GM19351 (cell line): ENCODE measurements at regions not wholly inside any gene's neighbourhood (a gene's known extent, or its start where the extent isn't known, plus 50 kb on each side); places are given as distances from the start of the nearest gene placed in this dataset.
"Not testable (repeated sequence)": the region's sequence is repeated elsewhere in the genome, so short reads cannot be mapped to it uniquely, and the experiment has no call there.

ENCODE experiments used
- ATAC-seq: cut with Tn5 transposase; IDR thresholded peaks from one replicate; pipeline ENCODE4 v1.9.1; 2021; ENCODE audit warnings: mild to moderate bottlenecking, moderate library complexity; ENCODE audit not compliant: unreplicated experiment

DNA sequence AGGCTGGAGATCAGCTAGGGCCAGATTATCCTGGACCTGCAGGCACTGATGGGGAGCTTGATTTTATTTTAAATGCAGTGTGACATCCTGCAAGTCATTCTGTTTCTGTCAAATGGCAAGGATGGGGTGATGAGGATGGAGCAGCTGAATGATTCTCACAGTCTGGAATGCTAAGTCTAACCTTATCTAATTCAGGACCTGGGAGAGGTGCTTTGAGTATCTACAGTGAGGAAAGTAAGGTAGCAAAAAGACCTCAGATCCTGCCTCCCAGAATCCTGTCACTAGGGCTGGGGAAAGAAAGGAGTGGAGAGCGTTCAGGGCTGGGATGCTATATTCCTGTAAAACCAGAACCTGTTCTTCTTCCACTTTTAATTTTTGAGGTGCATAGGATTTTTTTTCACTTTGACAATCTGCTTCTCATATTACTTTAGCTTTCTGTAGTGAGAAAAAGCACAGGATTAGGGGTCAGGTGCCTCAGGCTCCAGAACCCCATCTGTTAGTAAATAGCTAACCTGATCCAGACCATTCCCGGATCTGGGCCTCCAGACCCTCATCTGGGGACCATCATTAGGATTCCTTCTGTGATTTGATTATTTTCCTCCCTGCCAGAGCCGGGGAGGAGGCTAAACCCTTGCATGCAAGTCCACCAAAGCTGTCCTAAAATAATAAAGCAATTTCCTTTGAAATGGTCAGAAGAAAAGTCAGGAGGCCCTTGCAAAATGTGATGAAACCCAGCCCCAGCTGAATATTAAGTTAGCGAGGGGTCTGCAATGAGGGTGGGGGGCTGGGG, 54.7 kb downstream of the ASCL1 start:
- ATAC-seq = no peak

DNA sequence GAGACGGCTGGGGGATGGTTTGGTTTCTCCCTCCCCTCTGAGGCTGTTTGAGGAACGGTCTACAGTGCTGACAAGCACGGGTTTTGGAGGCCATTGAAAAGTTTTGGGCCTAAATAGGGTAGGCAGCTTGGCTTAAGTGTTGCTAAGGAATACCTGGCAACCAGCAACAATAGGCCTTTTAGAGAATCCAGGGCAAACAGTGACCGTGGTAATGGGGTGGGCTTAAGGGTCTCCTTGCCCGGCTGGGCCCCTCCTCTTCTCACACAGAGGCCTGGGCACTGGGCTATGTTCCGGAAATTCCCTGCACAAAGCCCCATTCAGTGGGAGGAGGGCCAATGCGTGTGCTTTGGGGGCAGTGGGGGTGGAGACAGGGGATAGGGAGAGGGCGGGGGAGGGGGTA, 55.4 kb downstream of the ASCL1 start:
- ATAC-seq = no peak

DNA sequence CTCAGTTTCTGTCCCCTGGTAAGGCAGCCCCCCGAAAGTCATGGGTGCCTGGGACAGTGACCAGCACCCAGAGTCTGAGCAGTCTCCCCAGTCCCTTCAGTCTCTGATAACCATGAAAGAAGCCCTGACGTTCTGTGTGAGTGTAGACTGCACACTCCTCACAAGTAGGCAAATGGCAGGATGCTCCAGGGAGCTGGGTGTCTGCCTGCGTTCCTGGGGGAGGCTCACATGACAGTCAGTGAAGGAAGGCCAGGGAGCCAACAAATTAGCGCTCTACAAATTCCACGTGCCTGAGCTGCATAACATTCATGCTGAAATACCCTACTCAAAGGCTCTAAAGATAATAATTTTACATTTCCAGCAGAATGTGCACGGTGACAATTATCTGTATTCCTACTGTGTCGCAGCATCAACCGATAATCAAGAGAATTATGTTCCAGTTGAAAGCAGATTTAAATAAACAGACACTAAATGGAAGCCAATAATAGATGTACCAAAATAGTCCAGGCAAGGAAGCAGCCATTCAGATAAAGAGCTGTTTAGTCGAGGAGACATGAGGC, 56.3 kb downstream of the ASCL1 start:
- no peak for ATAC-seq

DNA sequence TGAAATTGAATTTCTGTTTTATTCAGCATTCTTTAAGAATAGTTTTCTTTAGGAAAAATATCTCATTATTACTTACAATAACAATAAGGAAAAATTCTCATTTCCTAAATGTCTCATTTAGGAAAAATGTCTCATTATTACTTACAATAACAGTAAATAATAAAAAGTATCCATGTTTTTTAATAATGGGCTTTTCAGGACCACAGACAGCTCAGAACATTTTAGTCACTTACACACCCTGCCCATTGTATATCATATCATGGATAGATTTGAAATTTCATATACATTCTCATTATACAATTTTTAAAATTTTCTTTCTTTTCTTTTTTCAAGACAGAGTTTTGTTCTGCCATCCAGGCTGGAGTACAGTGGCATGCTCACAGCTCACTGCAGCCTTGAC, 58.9 kb downstream of the ASCL1 start:
- ATAC-seq = no peak

DNA sequence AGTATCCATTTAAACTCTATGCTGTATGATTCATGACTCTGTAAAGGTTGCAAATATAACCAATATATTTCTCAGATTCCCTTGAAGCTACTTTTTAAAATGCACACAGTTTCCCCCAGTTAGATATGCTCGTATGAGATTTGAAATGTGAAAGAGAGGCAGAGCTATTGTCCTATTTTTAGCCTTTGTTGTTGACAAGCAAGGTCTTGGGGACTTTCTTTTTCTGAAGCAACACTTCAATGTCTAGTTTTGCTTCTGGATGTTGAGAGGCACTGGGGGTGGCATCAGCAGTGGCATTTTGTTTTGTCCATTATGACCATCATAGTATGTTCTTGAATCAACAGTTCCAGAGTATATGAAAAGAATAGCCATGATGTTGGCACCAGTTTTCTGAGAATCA, 63.4 kb downstream of the ASCL1 start:
- no peak for ATAC-seq

DNA sequence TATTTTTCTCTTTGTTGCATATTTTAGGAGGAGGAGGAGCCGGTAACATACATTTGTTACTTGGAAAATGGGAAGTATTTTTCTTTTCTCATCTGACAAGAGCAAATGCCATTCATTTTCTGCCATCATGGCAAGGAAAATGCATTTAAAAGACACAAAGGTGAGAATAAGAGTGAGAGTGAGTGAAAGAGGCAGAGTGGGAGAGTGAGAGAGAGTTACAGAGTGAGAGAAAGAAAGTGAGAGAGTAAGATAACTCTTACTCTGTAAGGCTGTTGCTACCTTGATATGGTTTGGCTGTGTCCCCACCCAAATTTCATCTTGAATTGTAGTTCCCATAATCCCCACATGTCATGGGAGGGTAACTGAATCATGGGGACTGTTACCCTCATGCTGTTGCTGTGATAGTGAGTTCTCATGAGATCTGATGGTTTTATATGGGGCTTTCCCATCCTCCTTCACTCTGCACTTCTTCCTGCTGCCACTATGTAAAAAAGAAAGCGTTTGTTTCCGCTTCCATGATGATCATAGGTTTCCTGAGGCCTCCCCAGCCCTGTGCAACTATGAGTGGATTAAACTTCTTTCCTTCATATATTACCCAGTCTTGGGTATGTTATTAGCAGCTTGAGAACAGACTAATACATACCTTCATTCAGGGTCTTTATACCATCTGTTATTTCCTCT, 64.2 kb downstream of the ASCL1 start:
- no peak for ATAC-seq

DNA sequence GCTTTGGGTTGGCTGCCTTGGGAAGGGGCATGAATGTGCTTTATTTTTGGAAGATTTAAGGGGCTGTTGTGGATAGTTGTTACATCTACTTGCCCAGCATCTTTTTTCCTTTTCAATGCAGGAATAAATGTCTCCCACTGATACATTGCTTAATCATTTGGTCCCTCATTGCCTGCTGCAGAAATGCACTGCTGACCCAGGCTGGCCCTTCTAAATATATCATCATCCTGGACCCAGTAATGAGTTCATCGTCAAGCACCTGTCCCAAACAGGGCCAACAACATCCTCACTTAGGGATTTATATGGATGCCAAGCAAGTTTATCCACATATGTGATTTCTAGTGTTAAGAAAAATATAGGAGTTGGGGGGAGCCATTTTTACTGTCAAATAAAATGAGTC, 67.2 kb downstream of the ASCL1 start:
- ATAC-seq = no peak

GRCh38 chr12:103026643-103027042, 69.2 kb downstream of the ASCL1 start:
- not testable (repeated sequence) for ATAC-seq

DNA sequence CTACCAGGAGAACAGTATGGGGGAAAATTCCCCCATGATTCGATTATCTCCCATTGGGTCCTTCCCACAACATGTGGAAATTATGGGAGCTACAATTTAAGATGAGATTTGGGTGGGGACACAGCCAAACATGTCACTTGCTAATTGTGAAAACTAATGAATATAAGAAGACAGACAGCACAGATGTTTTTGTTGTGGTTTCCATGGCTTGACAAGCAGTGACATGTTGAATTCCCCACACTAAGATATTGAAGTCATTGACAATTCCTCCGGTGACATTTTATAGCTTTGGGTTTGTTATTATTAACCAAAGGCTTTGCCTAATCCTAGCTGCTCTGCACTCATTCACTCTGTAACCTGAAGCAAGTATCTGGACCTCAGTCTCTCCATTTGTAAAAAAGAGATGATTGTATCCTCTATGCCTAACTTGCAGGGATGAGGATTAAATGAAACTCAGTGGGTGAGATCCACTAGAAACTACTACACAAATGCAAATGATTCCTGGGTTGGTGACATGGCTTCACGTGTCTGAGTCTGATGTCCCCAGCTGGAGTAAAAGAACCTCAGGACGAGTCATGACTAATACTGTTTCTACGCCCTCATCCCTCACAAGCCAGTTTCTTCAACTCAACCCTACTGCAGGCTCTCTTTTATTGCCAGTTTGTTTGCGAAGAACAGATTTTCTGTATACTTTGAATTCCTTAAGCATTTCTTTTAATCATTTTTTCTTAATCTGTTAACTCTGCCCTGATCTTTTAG, 71.6 kb downstream of the ASCL1 start:
- ATAC-seq = no peak

GRCh38 chr12:103036581-103037214, 79.2 kb downstream of the ASCL1 start:
- peak; percentile 62 for ATAC-seq

DNA sequence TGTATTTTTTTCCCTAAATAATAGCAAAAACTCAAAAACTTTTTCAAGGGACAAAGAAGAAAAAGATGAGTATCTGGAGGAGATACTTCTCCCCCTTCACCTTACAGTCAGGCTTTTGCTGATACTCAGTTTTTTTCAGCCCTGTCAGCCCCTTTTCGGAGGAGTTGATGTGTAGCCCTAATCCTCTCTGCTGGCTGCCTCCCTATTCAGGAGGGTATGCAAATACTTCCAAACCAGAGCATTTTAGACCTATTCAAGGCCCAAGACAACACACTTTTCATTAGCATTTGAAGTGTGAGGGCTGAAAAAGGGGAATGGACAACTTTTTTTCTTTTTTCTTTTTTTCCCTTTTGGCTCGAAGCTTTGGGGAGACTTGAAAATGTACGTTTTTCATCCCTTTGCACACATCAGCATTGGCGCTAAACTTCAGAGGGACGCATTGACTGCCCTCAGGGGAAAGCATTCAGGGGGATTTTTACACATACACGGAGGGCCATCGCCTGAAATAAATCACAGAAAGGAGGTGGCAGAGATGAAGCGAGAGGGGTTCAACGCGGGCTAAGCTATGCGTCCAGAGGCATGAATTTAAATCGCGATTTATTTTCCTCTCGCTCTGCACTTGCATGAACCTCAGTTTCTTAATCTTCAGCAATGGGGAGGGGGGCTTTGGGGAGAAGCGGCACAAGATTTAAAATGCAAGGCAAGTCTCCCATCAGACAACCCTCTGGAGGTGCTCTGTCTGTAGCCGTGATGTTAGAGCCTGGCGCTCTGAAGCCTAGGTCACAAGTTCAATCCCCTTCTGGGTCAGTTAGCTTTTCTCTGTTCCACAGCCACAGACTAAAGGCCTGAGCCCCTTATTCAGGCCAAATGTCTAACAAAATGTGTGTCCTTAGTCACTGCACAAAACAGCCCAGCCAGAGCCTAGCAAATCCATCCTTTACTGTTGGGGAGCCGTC, 86.3 kb downstream of the ASCL1 start:
- no peak for ATAC-seq

- no peak for ATAC-seq
These were observed 88.7 kb downstream of the ASCL1 start for GRCh38 chr12:103046154-103046553.

DNA sequence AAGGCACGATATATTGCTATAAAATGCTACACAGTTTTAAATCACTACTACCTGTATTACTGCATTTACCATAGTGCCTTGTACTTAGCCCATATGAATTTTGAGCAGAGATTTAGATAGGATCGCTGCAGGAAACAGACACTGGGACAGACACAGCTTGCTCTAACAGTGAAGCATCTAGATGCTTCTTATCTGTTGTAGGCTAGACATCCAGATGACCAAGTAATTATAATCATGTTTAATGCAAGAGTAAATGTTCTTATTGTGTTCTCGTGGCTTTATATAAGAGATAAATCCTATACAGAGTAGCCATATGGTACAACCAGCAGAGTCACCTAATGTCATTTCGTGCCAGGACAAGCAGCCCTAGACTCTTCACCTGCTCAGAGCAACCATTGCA, 92.8 kb downstream of the ASCL1 start:
- ATAC-seq = no peak

GRCh38 chr12:103053089-103053488, 95.6 kb downstream of the ASCL1 start:
- ATAC-seq = no peak

GRCh38 chr12:103073630-103074029, 116.2 kb downstream of the ASCL1 start:
- no peak for ATAC-seq

- ATAC-seq = no peak
These were observed 118.4 kb downstream of the ASCL1 start for GRCh38 chr12:103075848-103076247.

- no peak for ATAC-seq
These were observed 119.8 kb downstream of the ASCL1 start for GRCh38 chr12:103077108-103077773.

GRCh38 chr12:103085541-103085940, 128.1 kb downstream of the ASCL1 start:
- ATAC-seq = no peak

DNA sequence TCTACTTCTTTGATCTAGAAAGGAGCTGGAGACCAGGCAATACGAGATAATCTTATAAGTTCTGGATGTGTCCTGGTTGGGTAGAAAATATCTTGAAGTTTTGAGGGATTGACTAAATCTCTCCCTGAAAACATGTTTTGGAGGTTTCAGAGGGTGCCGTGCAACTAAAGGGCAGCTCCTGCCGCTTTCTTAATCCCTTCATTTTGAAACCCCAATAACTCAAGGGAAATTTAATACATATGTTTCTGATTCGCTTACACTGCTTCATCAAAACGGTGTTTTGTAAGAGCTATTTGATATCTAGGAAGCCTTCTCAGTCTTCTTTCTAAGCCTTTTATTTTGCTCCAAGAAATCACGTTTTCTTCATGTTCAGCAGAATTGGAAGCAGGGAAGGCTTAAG, 129.0 kb downstream of the ASCL1 start:
- ATAC-seq = no peak
